ENCODE measurements at regions not wholly inside any gene's neighbourhood (a gene's known extent, or its start where the extent isn't known, plus 50 kb on each side); places are given as distances from the start of the nearest gene placed in this dataset.
"Not testable (repeated sequence)": the region's sequence is repeated elsewhere in the genome, so short reads cannot be mapped to it uniquely, and the experiment has no call there.

- Histone ChIP-seq H3K4me3 (ENCODE audit: low read depth, low read length) (no peak overlapping the region), H3K4me1 (ENCODE audit: control insufficient read depth, insufficient read depth, low read length) (peaks cover 6% of the 10 kb centered on the region), H3K9me3 (ENCODE audit: control insufficient read depth, insufficient read depth, low read length) (no peaks in the 10 kb centered on the region), H3K27ac (ENCODE audit: low read depth, low read length) (no peak overlapping the region), H3K36me3 (ENCODE audit: control insufficient read depth, insufficient read depth, low read length) (no peaks in the 10 kb centered on the region), H3K27me3 (ENCODE audit: control insufficient read depth, insufficient read depth, low read length) (no peaks in the 10 kb centered on the region)
- WGBS (ENCODE audit: insufficient coverage) = 100% methylated on average over 1 of the region's 1 CpG
- DNase-seq (ENCODE audit: low read depth in 4 of 6, low spot score in 6 of 6) = no peak
Observed at GRCh38 chr17:13420418-13420826, 181.3 kb downstream of the HS3ST3A1 start.

- no peaks in the 10 kb centered on the region for H3K27me3 ChIP-seq (ENCODE audit: control insufficient read depth, insufficient read depth, low read length)
- DNase-seq (ENCODE audit: low read depth in 4 of 6, low spot score in 6 of 6) = no peak
- no peak overlapping the region for H3K27ac ChIP-seq (ENCODE audit: low read depth, low read length)
- peaks cover 6% of the 10 kb centered on the region for H3K4me1 ChIP-seq (ENCODE audit: control insufficient read depth, insufficient read depth, low read length)
- no peaks in the 10 kb centered on the region for H3K9me3 ChIP-seq (ENCODE audit: control insufficient read depth, insufficient read depth, low read length)
- H3K4me3 ChIP-seq (ENCODE audit: low read depth, low read length) = no peak overlapping the region
- 93% methylated on average over 5 of the region's 6 CpGs for whole genome bisulfite sequencing (ENCODE audit: insufficient coverage)
- no peaks in the 10 kb centered on the region for H3K36me3 ChIP-seq (ENCODE audit: control insufficient read depth, insufficient read depth, low read length)
Observed at GRCh38 chr17:13419676-13420075, 182.1 kb downstream of the HS3ST3A1 start.

GRCh38 chr17:13418891-13419290 lies 182.8 kb downstream of the HS3ST3A1 start:
- H3K27ac ChIP-seq (ENCODE audit: low read depth, low read length) = no peak overlapping the region
- no peaks in the 10 kb centered on the region for H3K27me3 ChIP-seq (ENCODE audit: control insufficient read depth, insufficient read depth, low read length)
- DNase-seq (ENCODE audit: low read depth in 4 of 6, low spot score in 6 of 6) = no peak
- no peak overlapping the region for H3K4me3 ChIP-seq (ENCODE audit: low read depth, low read length)
- H3K4me1 ChIP-seq (ENCODE audit: control insufficient read depth, insufficient read depth, low read length) = peaks cover 6% of the 10 kb centered on the region
- H3K36me3 ChIP-seq (ENCODE audit: control insufficient read depth, insufficient read depth, low read length) = no peaks in the 10 kb centered on the region
- no CpG with 5 or more reads among the region's 2 CpGs for WGBS (ENCODE audit: insufficient coverage)
- H3K9me3 ChIP-seq (ENCODE audit: control insufficient read depth, insufficient read depth, low read length) = no peaks in the 10 kb centered on the region

GRCh38 chr17:13417381-13417950 lies 184.3 kb downstream of the HS3ST3A1 start:
- no CpG with 5 or more reads among the region's 2 CpGs for WGBS (ENCODE audit: insufficient coverage)
- Histone ChIP-seq H3K27ac (ENCODE audit: low read depth, low read length) (no peak overlapping the region), H3K9me3 (ENCODE audit: control insufficient read depth, insufficient read depth, low read length) (no peaks in the 10 kb centered on the region), H3K4me3 (ENCODE audit: low read depth, low read length) (no peak overlapping the region), H3K36me3 (ENCODE audit: control insufficient read depth, insufficient read depth, low read length) (no peaks in the 10 kb centered on the region), H3K27me3 (ENCODE audit: control insufficient read depth, insufficient read depth, low read length) (no peaks in the 10 kb centered on the region), H3K4me1 (ENCODE audit: control insufficient read depth, insufficient read depth, low read length) (peaks cover 6% of the 10 kb centered on the region)
- no peak for DNase-seq (ENCODE audit: low read depth in 4 of 6, low spot score in 6 of 6)

- H3K27me3 ChIP-seq (ENCODE audit: control insufficient read depth, insufficient read depth, low read length) = no peaks in the 10 kb centered on the region
- H3K9me3 ChIP-seq (ENCODE audit: control insufficient read depth, insufficient read depth, low read length) = no peaks in the 10 kb centered on the region
- DNase-seq (ENCODE audit: low read depth in 4 of 6, low spot score in 6 of 6) = no peak
- H3K27ac ChIP-seq (ENCODE audit: low read depth, low read length) = no peak overlapping the region
- 100% methylated on average over 1 of the region's 3 CpGs for WGBS (ENCODE audit: insufficient coverage)
- no peak overlapping the region for H3K4me3 ChIP-seq (ENCODE audit: low read depth, low read length)
- no peaks in the 10 kb centered on the region for H3K36me3 ChIP-seq (ENCODE audit: control insufficient read depth, insufficient read depth, low read length)
- H3K4me1 ChIP-seq (ENCODE audit: control insufficient read depth, insufficient read depth, low read length) = peaks cover 6% of the 10 kb centered on the region
Observed at GRCh38 chr17:13416748-13417363, 184.9 kb downstream of the HS3ST3A1 start.

- peak in 1 of 6 donors; percentile 38 for DNase-seq (ENCODE audit: low read depth in 4 of 6, low spot score in 6 of 6)
- Histone ChIP-seq H3K9me3 (ENCODE audit: control insufficient read depth, insufficient read depth, low read length) (no peaks in the 10 kb centered on the region), H3K27me3 (ENCODE audit: control insufficient read depth, insufficient read depth, low read length) (no peaks in the 10 kb centered on the region), H3K4me3 (ENCODE audit: low read depth, low read length) (no peak overlapping the region), H3K4me1 (ENCODE audit: control insufficient read depth, insufficient read depth, low read length) (peaks cover 6% of the 10 kb centered on the region), H3K36me3 (ENCODE audit: control insufficient read depth, insufficient read depth, low read length) (no peaks in the 10 kb centered on the region), H3K27ac (ENCODE audit: low read depth, low read length) (no peak overlapping the region)
- WGBS (ENCODE audit: insufficient coverage) = 74% methylated on average over 11 of the region's 13 CpGs
Observed at GRCh38 chr17:13415871-13416416, 185.8 kb downstream of the HS3ST3A1 start.

- H3K4me1 ChIP-seq (ENCODE audit: control insufficient read depth, insufficient read depth, low read length); H3K4me3 ChIP-seq (ENCODE audit: low read depth, low read length); H3K9me3 ChIP-seq (ENCODE audit: control insufficient read depth, insufficient read depth, low read length); H3K27ac ChIP-seq (ENCODE audit: low read depth, low read length); DNase-seq (ENCODE audit: low read depth in 4 of 6, low spot score in 6 of 6); H3K36me3 ChIP-seq (ENCODE audit: control insufficient read depth, insufficient read depth, low read length); H3K27me3 ChIP-seq (ENCODE audit: control insufficient read depth, insufficient read depth, low read length): not testable (repeated sequence)
- no CpG with 5 or more reads among the region's 3 CpGs for WGBS (ENCODE audit: insufficient coverage)
Observed at GRCh38 chr17:13415200-13415599, 186.5 kb downstream of the HS3ST3A1 start.

GRCh38 chr17:13413001-13413400 lies 188.7 kb downstream of the HS3ST3A1 start:
- Histone ChIP-seq H3K27ac (ENCODE audit: low read depth, low read length) (no peak overlapping the region), H3K9me3 (ENCODE audit: control insufficient read depth, insufficient read depth, low read length) (no peaks in the 10 kb centered on the region), H3K27me3 (ENCODE audit: control insufficient read depth, insufficient read depth, low read length) (no peaks in the 10 kb centered on the region), H3K4me3 (ENCODE audit: low read depth, low read length) (no peak overlapping the region), H3K36me3 (ENCODE audit: control insufficient read depth, insufficient read depth, low read length) (no peaks in the 10 kb centered on the region), H3K4me1 (ENCODE audit: control insufficient read depth, insufficient read depth, low read length) (peaks cover 6% of the 10 kb centered on the region)
- 78% methylated on average over 4 of the region's 7 CpGs for WGBS (ENCODE audit: insufficient coverage)
- no peak for DNase-seq (ENCODE audit: low read depth in 4 of 6, low spot score in 6 of 6)

- no CpG with 5 or more reads among the region's 2 CpGs for WGBS (ENCODE audit: insufficient coverage)
Observed at GRCh38 chr17:13410874-13411273, 190.9 kb downstream of the HS3ST3A1 start.

GRCh38 chr17:13410214-13410613 lies 191.5 kb downstream of the HS3ST3A1 start:
- Histone ChIP-seq H3K27me3 (ENCODE audit: control insufficient read depth, insufficient read depth, low read length) (no peaks in the 10 kb centered on the region), H3K27ac (ENCODE audit: low read depth, low read length) (no peak overlapping the region), H3K4me3 (ENCODE audit: low read depth, low read length) (no peak overlapping the region), H3K36me3 (ENCODE audit: control insufficient read depth, insufficient read depth, low read length) (no peaks in the 10 kb centered on the region), H3K9me3 (ENCODE audit: control insufficient read depth, insufficient read depth, low read length) (no peaks in the 10 kb centered on the region), H3K4me1 (ENCODE audit: control insufficient read depth, insufficient read depth, low read length) (no peaks in the 10 kb centered on the region)
- 84% methylated on average over 2 of the region's 3 CpGs for WGBS (ENCODE audit: insufficient coverage)
- no peak for DNase-seq (ENCODE audit: low read depth in 4 of 6, low spot score in 6 of 6)

More at GRCh38 chr17:13410874-13411273, 190.9 kb downstream of the HS3ST3A1 start:
- Histone ChIP-seq H3K4me1 (ENCODE audit: control insufficient read depth, insufficient read depth, low read length) (peaks cover under 1% of the 10 kb centered on the region), H3K27me3 (ENCODE audit: control insufficient read depth, insufficient read depth, low read length) (no peaks in the 10 kb centered on the region), H3K36me3 (ENCODE audit: control insufficient read depth, insufficient read depth, low read length) (no peaks in the 10 kb centered on the region), H3K27ac (ENCODE audit: low read depth, low read length) (no peak overlapping the region), H3K9me3 (ENCODE audit: control insufficient read depth, insufficient read depth, low read length) (no peaks in the 10 kb centered on the region), H3K4me3 (ENCODE audit: low read depth, low read length) (no peak overlapping the region)
- no peak for DNase-seq (ENCODE audit: low read depth in 4 of 6, low spot score in 6 of 6)
